Tibial nerve (tissue), 4 donors: ENCODE measurements at regions not wholly inside any gene's neighbourhood (a gene's known extent, or its start where the extent isn't known, plus 50 kb on each side); places are given as distances from the start of the nearest gene placed in this dataset.

Source experiments
- DNase-seq, 2 donors: peaks; one replicate each; pipeline ENCODE4 v3.0.0-alpha.2; 2019; ENCODE audit warnings: low spot score in 2 of 2
- H3K27ac ChIP-seq, 4 donors: fragments of 200-600 bp; sonication (generic) in 3 of 4; one replicate each; pipeline ENCODE4 v1.5.1; 2017 to 2019; ENCODE audit warnings: mild to moderate bottlenecking in 1 of 4
- H3K27me3 ChIP-seq, 2 donors: fragments of 200-600 bp; sonication (generic) in 1 of 2; one replicate each; pipeline versions ENCODE4 v1.5.1 to v1.6.0; 2017 to 2019
- H3K36me3 ChIP-seq, 3 donors: fragments of 200-600 bp; sonication (generic); one replicate each; pipeline ENCODE4 v1.5.1; 2018 to 2019
- H3K4me1 ChIP-seq, 4 donors: fragments of 200-600 bp; sonication (generic) in 3 of 4; one replicate each; pipeline ENCODE4 v1.5.1; 2017 to 2019
- H3K4me3 ChIP-seq, 4 donors: fragments of 200-600 bp; sonication (generic) in 3 of 4; one replicate each; pipeline ENCODE4 v1.5.1; 2017 to 2019; ENCODE audit warnings: mild to moderate bottlenecking in 1 of 4, moderate library complexity in 1 of 4
- H3K9me3 ChIP-seq, 4 donors: fragments of 200-600 bp; sonication (generic) in 3 of 4; one replicate each; pipeline ENCODE4 v1.5.1; 2017 to 2019
- CTCF ChIP-seq, 5 experiments: fragments of 200-600 bp in 3 of 5; fragments of 450-650 bp in 2 of 5; sonication (generic) in 3 of 5; IDR thresholded peaks; one replicate each; pipeline ENCODE4 v1.5.1; 2016 to 2019; ENCODE audit warnings: antibody characterized with exemption in 5 of 5, mild to moderate bottlenecking in 3 of 5, moderate library complexity in 2 of 5
- EP300 ChIP-seq, 2 donors: sonication (generic); formaldehyde crosslinking; IDR thresholded peaks; one replicate each; pipeline ENCODE4 v1.6.1; 2017; ENCODE audit warnings: antibody characterized with exemption in 2 of 2, mild to moderate bottlenecking in 1 of 2
- POLR2A ChIP-seq, 2 donors: fragments of 450-650 bp; IDR thresholded peaks; one replicate each; pipeline ENCODE4 v1.6.1; 2017; ENCODE audit warnings: antibody characterized with exemption in 2 of 2, mild to moderate bottlenecking in 2 of 2, moderate library complexity in 2 of 2
- WGBS, 2 donors: methylation state at CpG; one replicate each; pipeline ENCODE4 v1.1.5; 2018; 5-methylcytosine and 5-hydroxymethylcytosine counted together

GRCh38 chr16:51508490-51509212 is 357.6 kb upstream of the SALL1 start:
- TF ChIP-seq POLR2A (IDR thresholded peaks at IDR 0.05), result no peak
- no peak for TF ChIP-seq EP300 (IDR thresholded peaks at IDR 0.05)
- TF ChIP-seq CTCF (IDR thresholded peaks at IDR 0.05), result no peak
- Histone ChIP-seq H3K36me3 (no peaks in the 10 kb centered on the region), H3K27me3 (no peaks in the 10 kb centered on the region), H3K4me3 (no peak overlapping the region), H3K4me1 (no peaks in the 10 kb centered on the region), H3K9me3 (peaks cover 0 to 4% (median 0%) of the 10 kb centered on the region in 4 donors), H3K27ac (no peak overlapping the region)
- DNase-seq, result no peak
- WGBS, 2 donors, result 53 to 63% methylated on average over 4 of the region's 4 CpGs

- H3K4me3 ChIP-seq, result no peak overlapping the region
- H3K36me3 ChIP-seq, result no peaks in the 10 kb centered on the region
- TF ChIP-seq EP300 (IDR thresholded peaks at IDR 0.05) (no peak), POLR2A (IDR thresholded peaks at IDR 0.05) (no peak), CTCF (IDR thresholded peaks at IDR 0.05) (no peak)
- no peak for DNase-seq
- H3K27ac ChIP-seq, result no peak overlapping the region
- H3K9me3 ChIP-seq, result peaks cover 0 to 3% (median 0%) of the 10 kb centered on the region in 4 donors
- H3K4me1 ChIP-seq, result no peaks in the 10 kb centered on the region
- WGBS, 2 donors, result 74 to 76% methylated on average over 4 of the region's 4 CpGs
- no peaks in the 10 kb centered on the region for H3K27me3 ChIP-seq
These were observed 356.2 kb upstream of the SALL1 start for GRCh38 chr16:51507286-51507685.

GRCh38 chr16:51500306-51500705 is 349.2 kb upstream of the SALL1 start:
- no peak overlapping the region for H3K27ac ChIP-seq
- whole genome bisulfite sequencing, 2 donors, result 73 to 74% methylated on average over 1 of the region's 1 CpG
- no peaks in the 10 kb centered on the region for H3K36me3 ChIP-seq
- H3K4me1 ChIP-seq, result no peaks in the 10 kb centered on the region
- no peaks in the 10 kb centered on the region for H3K27me3 ChIP-seq
- H3K9me3 ChIP-seq, result peaks cover 0 to 3% (median 0%) of the 10 kb centered on the region in 4 donors
- no peak for TF ChIP-seq EP300 (IDR thresholded peaks at IDR 0.05)
- TF ChIP-seq CTCF (IDR thresholded peaks at IDR 0.05), result no peak
- no peak for TF ChIP-seq POLR2A (IDR thresholded peaks at IDR 0.05)
- H3K4me3 ChIP-seq, result no peak overlapping the region
- DNase-seq, result no peak

DNA sequence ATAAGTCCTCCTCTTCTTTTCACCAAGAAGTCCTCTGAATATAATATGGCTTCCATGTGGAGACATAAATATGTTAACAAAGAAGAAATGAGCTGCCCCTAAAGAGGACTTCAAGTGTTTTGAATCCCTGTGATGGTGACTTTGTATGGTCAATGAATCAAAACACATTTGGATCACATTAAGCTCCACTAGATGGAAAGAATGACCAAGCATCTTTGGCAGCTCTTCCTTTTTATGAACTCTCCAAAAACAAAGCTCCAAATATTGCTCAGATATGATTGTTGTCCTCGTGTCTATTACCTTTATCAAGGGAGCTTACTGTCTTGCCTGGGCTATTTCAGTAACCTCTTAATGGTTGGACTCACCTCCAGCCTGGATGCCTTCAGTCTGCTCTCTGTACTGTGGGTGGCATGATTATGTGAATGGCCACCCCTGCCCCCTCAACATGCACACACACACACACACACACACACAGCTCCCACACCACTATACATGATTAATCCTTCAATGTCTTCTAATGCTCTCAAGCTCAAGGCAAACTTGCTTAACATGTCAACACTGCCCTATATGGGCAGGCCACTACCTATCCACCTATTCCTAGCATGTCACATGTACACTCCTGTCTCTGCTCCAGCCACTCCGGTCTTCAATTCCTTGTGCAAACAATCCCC is 346.6 kb upstream of the SALL1 start:
- Histone ChIP-seq H3K27ac (no peak overlapping the region), H3K4me1 (no peaks in the 10 kb centered on the region), H3K4me3 (no peak overlapping the region), H3K9me3 (peaks cover 0 to 3% (median 0%) of the 10 kb centered on the region in 4 donors), H3K27me3 (no peaks in the 10 kb centered on the region), H3K36me3 (no peaks in the 10 kb centered on the region)
- TF ChIP-seq EP300 (IDR thresholded peaks at IDR 0.05) (no peak), POLR2A (IDR thresholded peaks at IDR 0.05) (no peak), CTCF (IDR thresholded peaks at IDR 0.05) (no peak)
- no peak for DNase-seq
- 58 to 69% methylated on average over 2 of the region's 2 CpGs for WGBS, 2 donors

- no peak for TF ChIP-seq EP300 (IDR thresholded peaks at IDR 0.05)
- TF ChIP-seq CTCF (IDR thresholded peaks at IDR 0.05), result no peak
- TF ChIP-seq POLR2A (IDR thresholded peaks at IDR 0.05), result no peak
- Histone ChIP-seq H3K27ac (no peak overlapping the region), H3K4me3 (no peak overlapping the region), H3K4me1 (no peaks in the 10 kb centered on the region), H3K27me3 (no peaks in the 10 kb centered on the region), H3K9me3 (peaks cover 0 to under 1% (median 0%) of the 10 kb centered on the region in 4 donors), H3K36me3 (no peaks in the 10 kb centered on the region)
- DNase-seq, result no peak
- 22 to 27% methylated on average over 6 of the region's 6 CpGs for WGBS, 2 donors
These were observed 339.8 kb upstream of the SALL1 start for GRCh38 chr16:51490866-51491265.
